Liver (tissue), 8 donors: ENCODE measurements at regions not wholly inside any gene's neighbourhood (a gene's known extent, or its start where the extent isn't known, plus 50 kb on each side); places are given as distances from the start of the nearest gene placed in this dataset.

ENCODE experiments used
- DNase-seq: peaks from one replicate; pipeline ENCODE4 v3.0.0-alpha.2; 2017; ENCODE audit warnings: low spot score
- H3K27ac ChIP-seq, 2 donors: one replicate each; pipeline ENCODE4 v1.7.0; 2013; ENCODE audit warnings: inconsistent platforms in 2 of 2, low read length in 2 of 2, control low read depth in 1 of 2, low read depth in 1 of 2, mild to moderate bottlenecking in 1 of 2
- H3K27me3 ChIP-seq, 4 donors: one replicate each; pipeline versions ENCODE4 v1.6.1 to v1.7.0; 2013; ENCODE audit warnings: low read length in 3 of 4, inconsistent platforms in 1 of 4, mild to moderate bottlenecking in 1 of 4, moderate library complexity in 1 of 4; ENCODE audit not compliant: control insufficient read depth in 4 of 4, insufficient read depth in 4 of 4
- H3K36me3 ChIP-seq, 4 donors: one replicate each; pipeline versions ENCODE4 v1.6.1 to v1.7.0; 2013; ENCODE audit warnings: low read length in 3 of 4, mild to moderate bottlenecking in 3 of 4, low read depth in 1 of 4, moderate library complexity in 1 of 4; ENCODE audit not compliant: control insufficient read depth in 4 of 4, insufficient read depth in 3 of 4
- H3K4me1 ChIP-seq, 4 donors: one replicate each; pipeline versions ENCODE4 v1.6.1 to v1.7.0; 2013; ENCODE audit warnings: low read length in 3 of 4, mild to moderate bottlenecking in 3 of 4, moderate library complexity in 1 of 4; ENCODE audit not compliant: control insufficient read depth in 4 of 4, insufficient read depth in 4 of 4
- H3K4me3 ChIP-seq, 3 donors: one replicate each; pipeline versions ENCODE4 v1.6.1 to v1.7.0; 2013; ENCODE audit warnings: low read length in 3 of 3, control low read depth in 1 of 3, low read depth in 1 of 3, mild to moderate bottlenecking in 1 of 3
- H3K9ac ChIP-seq, 2 donors: one replicate each; pipeline ENCODE4 v1.7.0; 2013; ENCODE audit warnings: low read length in 2 of 2, mild to moderate bottlenecking in 2 of 2, moderate library complexity in 2 of 2, control low read depth in 1 of 2, low read depth in 1 of 2
- H3K9me3 ChIP-seq, 4 donors: one replicate each; pipeline versions ENCODE4 v1.6.1 to v1.7.0; 2013; ENCODE audit warnings: low read length in 3 of 4; ENCODE audit not compliant: control insufficient read depth in 4 of 4
- EGR1 ChIP-seq, 2 donors: IDR thresholded peaks; 2 replicates each; pipeline ENCODE4 v1.6.1; 2016 to 2018; ENCODE audit warnings: antibody characterized with exemption in 2 of 2, low read depth in 2 of 2
- FOXA1 ChIP-seq: IDR thresholded peaks from 2 replicates; pipeline ENCODE4 v1.6.1; 2016; ENCODE audit warnings: antibody characterized with exemption
- FOXA2 ChIP-seq: IDR thresholded peaks from 2 replicates; pipeline ENCODE4 v1.6.1; 2016; ENCODE audit warnings: antibody characterized with exemption
- GABPA ChIP-seq, 2 donors: IDR thresholded peaks in 1 of 2; conservative IDR thresholded peaks in 1 of 2; 2 replicates each; pipeline ENCODE4 v1.6.1; 2016; ENCODE audit warnings: antibody characterized with exemption in 2 of 2, mild to moderate bottlenecking in 1 of 2, moderate library complexity in 1 of 2
- HNF4A ChIP-seq, 2 donors: conservative IDR thresholded peaks; 2 replicates each; pipeline ENCODE4 v1.6.1; 2016; ENCODE audit warnings: antibody characterized with exemption in 2 of 2, mild to moderate bottlenecking in 2 of 2
- HNF4G ChIP-seq: IDR thresholded peaks from 2 replicates; pipeline ENCODE4 v1.6.1; 2016; ENCODE audit warnings: antibody characterized with exemption
- JUND ChIP-seq, 2 donors: IDR thresholded peaks; 2 replicates each; pipeline ENCODE4 v1.6.1; 2016; ENCODE audit warnings: antibody characterized with exemption in 2 of 2
- NR2F2 ChIP-seq: IDR thresholded peaks from 2 replicates; pipeline ENCODE4 v1.6.1; 2016; ENCODE audit warnings: antibody characterized with exemption
- RAD21 ChIP-seq, 2 donors: IDR thresholded peaks; 2 replicates each; pipeline ENCODE4 v1.6.1; 2016; ENCODE audit warnings: antibody characterized with exemption in 2 of 2, mild to moderate bottlenecking in 2 of 2
- RXRA ChIP-seq, 2 donors: IDR thresholded peaks; 2 replicates each; pipeline ENCODE4 v1.6.1; 2017 to 2018; ENCODE audit warnings: antibody characterized with exemption in 2 of 2, mild to moderate bottlenecking in 1 of 2
- SP1 ChIP-seq: IDR thresholded peaks from 2 replicates; pipeline ENCODE4 v1.6.1; 2018; ENCODE audit warnings: antibody characterized with exemption, mild to moderate bottlenecking
- TAF1 ChIP-seq: conservative IDR thresholded peaks from 2 replicates; pipeline ENCODE4 v1.6.1; 2016; ENCODE audit warnings: antibody characterized with exemption, mild to moderate bottlenecking
- YY1 ChIP-seq: IDR thresholded peaks from 2 replicates; pipeline ENCODE4 v1.6.1; 2016; ENCODE audit warnings: antibody characterized with exemption, mild to moderate bottlenecking
- WGBS: extraction: QIAGEN DNeasy Blood & Tissue Kit; methylation state at CpG from one replicate; pipeline ENCODE4 v1.1.7; 2013; 5-methylcytosine and 5-hydroxymethylcytosine counted together
- TF ChIP-seq, protein P1 (sequence below): IDR thresholded peaks from 2 replicates; pipeline ENCODE4 v1.6.1; 2016; ENCODE audit warnings: antibody characterized with exemption
- TF ChIP-seq, protein P2 (sequence below): IDR thresholded peaks from 2 replicates; pipeline ENCODE4 v1.6.1; 2016; ENCODE audit warnings: antibody characterized with exemption
- TF ChIP-seq, protein P3 (sequence below): fragments of 150-350 bp; IDR thresholded peaks from 2 replicates; pipeline ENCODE4 v1.5.1; 2017; ENCODE audit warnings: improper control_type of control experiment, low read depth, low read length; ENCODE audit not compliant: missing input control
- TF ChIP-seq, protein P4 (sequence below): IDR thresholded peaks from 2 replicates; pipeline ENCODE4 v1.6.1; 2016; ENCODE audit warnings: antibody characterized with exemption, mild to moderate bottlenecking
- TF ChIP-seq, protein P5 (sequence below): IDR thresholded peaks from 2 replicates; pipeline ENCODE4 v1.6.1; 2016; ENCODE audit warnings: antibody characterized with exemption
- donor health status: healthy.
- donor health status: healthy.
- donor health status: healthy.
- donor health status: healthy.
- donor health status: healthy.

DNA sequence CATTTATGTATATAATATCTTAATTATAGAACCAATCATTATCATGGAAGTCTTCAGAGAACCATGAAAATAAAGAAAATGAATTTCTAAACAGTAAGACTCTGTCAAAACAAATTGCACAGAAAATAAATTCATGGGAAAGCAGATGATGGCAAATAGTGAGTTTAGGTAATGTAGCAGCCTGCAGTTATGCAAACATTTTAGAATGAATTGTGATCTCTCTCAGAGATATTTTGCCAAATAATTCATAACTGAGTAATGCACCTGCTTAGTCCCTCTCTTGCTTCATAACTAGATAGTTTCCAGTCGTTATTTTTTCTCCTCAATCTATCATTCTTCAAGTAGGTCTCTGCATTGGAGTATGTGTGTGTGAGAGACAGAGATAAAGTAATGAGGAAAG lies 492.7 kb upstream of the THBS1 start:
- Histone ChIP-seq H3K27ac (no peak overlapping the region), H3K36me3 (no peaks in the 10 kb centered on the region), H3K4me3 (no peak overlapping the region), H3K27me3 (no peaks in the 10 kb centered on the region), H3K4me1 (no peaks in the 10 kb centered on the region), H3K9me3 (no peaks in the 10 kb centered on the region), H3K9ac (no peak overlapping the region)
- DNase-seq = no peak
- 62% methylated on average over 1 of the region's 1 CpG for WGBS
- TF ChIP-seq GABPA (IDR thresholded peaks at IDR 0.05 in 1 of 2, conservative IDR thresholded peaks at IDR 0.05 in 1 of 2) = no peak
- TF ChIP-seq, protein P1, sequence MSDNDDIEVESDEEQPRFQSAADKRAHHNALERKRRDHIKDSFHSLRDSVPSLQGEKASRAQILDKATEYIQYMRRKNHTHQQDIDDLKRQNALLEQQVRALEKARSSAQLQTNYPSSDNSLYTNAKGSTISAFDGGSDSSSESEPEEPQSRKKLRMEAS = no peak
- TF ChIP-seq, protein P2, sequence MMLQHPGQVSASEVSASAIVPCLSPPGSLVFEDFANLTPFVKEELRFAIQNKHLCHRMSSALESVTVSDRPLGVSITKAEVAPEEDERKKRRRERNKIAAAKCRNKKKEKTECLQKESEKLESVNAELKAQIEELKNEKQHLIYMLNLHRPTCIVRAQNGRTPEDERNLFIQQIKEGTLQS = no peak
- no peak for TF ChIP-seq FOXA1
- TF ChIP-seq, protein P3, sequence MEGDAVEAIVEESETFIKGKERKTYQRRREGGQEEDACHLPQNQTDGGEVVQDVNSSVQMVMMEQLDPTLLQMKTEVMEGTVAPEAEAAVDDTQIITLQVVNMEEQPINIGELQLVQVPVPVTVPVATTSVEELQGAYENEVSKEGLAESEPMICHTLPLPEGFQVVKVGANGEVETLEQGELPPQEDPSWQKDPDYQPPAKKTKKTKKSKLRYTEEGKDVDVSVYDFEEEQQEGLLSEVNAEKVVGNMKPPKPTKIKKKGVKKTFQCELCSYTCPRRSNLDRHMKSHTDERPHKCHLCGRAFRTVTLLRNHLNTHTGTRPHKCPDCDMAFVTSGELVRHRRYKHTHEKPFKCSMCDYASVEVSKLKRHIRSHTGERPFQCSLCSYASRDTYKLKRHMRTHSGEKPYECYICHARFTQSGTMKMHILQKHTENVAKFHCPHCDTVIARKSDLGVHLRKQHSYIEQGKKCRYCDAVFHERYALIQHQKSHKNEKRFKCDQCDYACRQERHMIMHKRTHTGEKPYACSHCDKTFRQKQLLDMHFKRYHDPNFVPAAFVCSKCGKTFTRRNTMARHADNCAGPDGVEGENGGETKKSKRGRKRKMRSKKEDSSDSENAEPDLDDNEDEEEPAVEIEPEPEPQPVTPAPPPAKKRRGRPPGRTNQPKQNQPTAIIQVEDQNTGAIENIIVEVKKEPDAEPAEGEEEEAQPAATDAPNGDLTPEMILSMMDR = no peak
- TF ChIP-seq HNF4G = no peak

DNA sequence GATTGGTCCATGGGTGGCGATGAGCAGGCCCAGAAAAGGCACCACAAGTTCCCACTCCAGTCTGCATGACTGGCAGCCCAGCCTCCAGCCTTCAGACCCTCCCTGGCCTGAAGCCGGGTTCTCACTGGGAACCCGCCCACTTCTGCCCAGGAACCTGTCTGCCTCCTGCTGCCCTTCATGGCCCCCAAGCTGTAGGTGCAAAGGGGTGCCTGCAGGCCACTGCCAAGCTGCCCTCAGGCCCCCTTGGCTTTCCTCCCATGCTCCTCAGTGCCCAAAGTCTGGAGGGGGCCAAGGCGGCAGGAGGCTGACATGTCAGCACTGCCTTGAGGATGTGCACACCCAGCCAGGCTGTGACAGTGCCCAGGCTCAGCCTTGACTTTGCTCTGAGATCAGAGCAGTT lies 488.5 kb upstream of the THBS1 start:
- H3K27ac ChIP-seq = no peak overlapping the region
- H3K36me3 ChIP-seq = no peaks in the 10 kb centered on the region
- no peak overlapping the region for H3K9ac ChIP-seq
- 90% methylated on average over 4 of the region's 4 CpGs for WGBS
- no peaks in the 10 kb centered on the region for H3K4me1 ChIP-seq
- H3K9me3 ChIP-seq = no peaks in the 10 kb centered on the region
- TF ChIP-seq, protein P1 = no peak
- TF ChIP-seq HNF4A (conservative IDR thresholded peaks at IDR 0.05) = no peak
- no peak for TF ChIP-seq HNF4G
- TF ChIP-seq YY1 = no peak
- no peak for TF ChIP-seq GABPA (IDR thresholded peaks at IDR 0.05 in 1 of 2, conservative IDR thresholded peaks at IDR 0.05 in 1 of 2)
- TF ChIP-seq, protein P3 = no peak
- TF ChIP-seq FOXA1 = no peak
- TF ChIP-seq, protein P4, sequence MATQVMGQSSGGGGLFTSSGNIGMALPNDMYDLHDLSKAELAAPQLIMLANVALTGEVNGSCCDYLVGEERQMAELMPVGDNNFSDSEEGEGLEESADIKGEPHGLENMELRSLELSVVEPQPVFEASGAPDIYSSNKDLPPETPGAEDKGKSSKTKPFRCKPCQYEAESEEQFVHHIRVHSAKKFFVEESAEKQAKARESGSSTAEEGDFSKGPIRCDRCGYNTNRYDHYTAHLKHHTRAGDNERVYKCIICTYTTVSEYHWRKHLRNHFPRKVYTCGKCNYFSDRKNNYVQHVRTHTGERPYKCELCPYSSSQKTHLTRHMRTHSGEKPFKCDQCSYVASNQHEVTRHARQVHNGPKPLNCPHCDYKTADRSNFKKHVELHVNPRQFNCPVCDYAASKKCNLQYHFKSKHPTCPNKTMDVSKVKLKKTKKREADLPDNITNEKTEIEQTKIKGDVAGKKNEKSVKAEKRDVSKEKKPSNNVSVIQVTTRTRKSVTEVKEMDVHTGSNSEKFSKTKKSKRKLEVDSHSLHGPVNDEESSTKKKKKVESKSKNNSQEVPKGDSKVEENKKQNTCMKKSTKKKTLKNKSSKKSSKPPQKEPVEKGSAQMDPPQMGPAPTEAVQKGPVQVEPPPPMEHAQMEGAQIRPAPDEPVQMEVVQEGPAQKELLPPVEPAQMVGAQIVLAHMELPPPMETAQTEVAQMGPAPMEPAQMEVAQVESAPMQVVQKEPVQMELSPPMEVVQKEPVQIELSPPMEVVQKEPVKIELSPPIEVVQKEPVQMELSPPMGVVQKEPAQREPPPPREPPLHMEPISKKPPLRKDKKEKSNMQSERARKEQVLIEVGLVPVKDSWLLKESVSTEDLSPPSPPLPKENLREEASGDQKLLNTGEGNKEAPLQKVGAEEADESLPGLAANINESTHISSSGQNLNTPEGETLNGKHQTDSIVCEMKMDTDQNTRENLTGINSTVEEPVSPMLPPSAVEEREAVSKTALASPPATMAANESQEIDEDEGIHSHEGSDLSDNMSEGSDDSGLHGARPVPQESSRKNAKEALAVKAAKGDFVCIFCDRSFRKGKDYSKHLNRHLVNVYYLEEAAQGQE = no peak
- TF ChIP-seq EGR1 (IDR thresholded peaks at IDR 0.05; ENCODE audit: low read depth in 2 of 2) = no peak
- no peak for TF ChIP-seq SP1
- TF ChIP-seq RAD21 (IDR thresholded peaks at IDR 0.05) = no peak
- TF ChIP-seq RXRA (IDR thresholded peaks at IDR 0.05) = no peak
- TF ChIP-seq, protein P5, sequence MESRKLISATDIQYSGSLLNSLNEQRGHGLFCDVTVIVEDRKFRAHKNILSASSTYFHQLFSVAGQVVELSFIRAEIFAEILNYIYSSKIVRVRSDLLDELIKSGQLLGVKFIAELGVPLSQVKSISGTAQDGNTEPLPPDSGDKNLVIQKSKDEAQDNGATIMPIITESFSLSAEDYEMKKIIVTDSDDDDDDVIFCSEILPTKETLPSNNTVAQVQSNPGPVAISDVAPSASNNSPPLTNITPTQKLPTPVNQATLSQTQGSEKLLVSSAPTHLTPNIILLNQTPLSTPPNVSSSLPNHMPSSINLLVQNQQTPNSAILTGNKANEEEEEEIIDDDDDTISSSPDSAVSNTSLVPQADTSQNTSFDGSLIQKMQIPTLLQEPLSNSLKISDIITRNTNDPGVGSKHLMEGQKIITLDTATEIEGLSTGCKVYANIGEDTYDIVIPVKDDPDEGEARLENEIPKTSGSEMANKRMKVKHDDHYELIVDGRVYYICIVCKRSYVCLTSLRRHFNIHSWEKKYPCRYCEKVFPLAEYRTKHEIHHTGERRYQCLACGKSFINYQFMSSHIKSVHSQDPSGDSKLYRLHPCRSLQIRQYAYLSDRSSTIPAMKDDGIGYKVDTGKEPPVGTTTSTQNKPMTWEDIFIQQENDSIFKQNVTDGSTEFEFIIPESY = no peak
- TF ChIP-seq, protein P2 = no peak
- no peak for TF ChIP-seq FOXA2
- no peak for TF ChIP-seq JUND (IDR thresholded peaks at IDR 0.05)
- TF ChIP-seq TAF1 = no peak
- no peak for TF ChIP-seq NR2F2
- H3K27me3 ChIP-seq = no peaks in the 10 kb centered on the region
- H3K4me3 ChIP-seq = no peak overlapping the region
- no peak for DNase-seq
